GF-D8 (cell line): ENCODE measurements at regions not wholly inside any gene's neighbourhood (a gene's known extent, or its start where the extent isn't known, plus 50 kb on each side); places are given as distances from the start of the nearest gene placed in this dataset.
A peak's percentile ranks its signal among the peaks of the same experiment; 100 is the strongest.
"Not testable (repeated sequence)": the region's sequence is repeated elsewhere in the genome, so short reads cannot be mapped to it uniquely, and the experiment has no call there.

Experiments
- DNase-seq: peaks from one replicate; lab custom pipeline; 2025; lab: John Stamatoyannopoulos, UW

GRCh38 chr14:52202151-52202550 lies 65.3 kb upstream of the PTGDR start:
- DNase-seq = no peak

GRCh38 chr14:52190337-52190931 lies 77.1 kb upstream of the PTGDR start:
- DNase-seq = no peak

- DNase-seq = no peak
Observed at GRCh38 chr14:52189325-52189724, 78.2 kb upstream of the PTGDR start.

- no peak for DNase-seq
Observed at GRCh38 chr14:52188381-52188780, 79.1 kb upstream of the PTGDR start.

- no peak for DNase-seq
Observed at GRCh38 chr14:52185178-52185577, 82.3 kb upstream of the PTGDR start.

- DNase-seq = no peak
Observed at GRCh38 chr14:52182853-52183252, 84.6 kb upstream of the PTGDR start.

- no peak for DNase-seq
Observed at GRCh38 chr14:52179141-52179790, 88.2 kb upstream of the PTGDR start.

GRCh38 chr14:52175982-52176502 lies 91.5 kb upstream of the PTGDR start:
- DNase-seq = peak; percentile 50

- not testable (repeated sequence) for DNase-seq
Observed at GRCh38 chr14:52171932-52172331, 95.6 kb upstream of the PTGDR start.

GRCh38 chr14:52166822-52167221 lies 98.0 kb upstream of the NID2 start:
- DNase-seq = no peak

GRCh38 chr14:52155651-52156213 lies 86.9 kb upstream of the NID2 start:
- DNase-seq = no peak

GRCh38 chr14:52154992-52155650 lies 86.3 kb upstream of the NID2 start:
- no peak for DNase-seq

- no peak for DNase-seq
Observed at GRCh38 chr14:52153939-52154338, 85.1 kb upstream of the NID2 start.

GRCh38 chr14:52150162-52150561 lies 81.3 kb upstream of the NID2 start:
- no peak for DNase-seq

GRCh38 chr14:52148371-52148770 lies 79.5 kb upstream of the NID2 start:
- DNase-seq = no peak

GRCh38 chr14:52146504-52146903 lies 77.6 kb upstream of the NID2 start:
- DNase-seq = no peak

- not testable (repeated sequence) for DNase-seq
Observed at GRCh38 chr14:52144099-52144498, 75.2 kb upstream of the NID2 start.

GRCh38 chr14:52142504-52142903 lies 73.6 kb upstream of the NID2 start:
- no peak for DNase-seq

GRCh38 chr14:52131640-52132320 lies 62.9 kb upstream of the NID2 start:
- DNase-seq = no peak

- DNase-seq = no peak
Observed at GRCh38 chr14:52129721-52130120, 60.9 kb upstream of the NID2 start.

- no peak for DNase-seq
Observed at GRCh38 chr14:52125885-52126284, 57.0 kb upstream of the NID2 start.
